NT2/D1 (cell line): ENCODE measurements at regions not wholly inside any gene's neighbourhood (a gene's known extent, or its start where the extent isn't known, plus 50 kb on each side); places are given as distances from the start of the nearest gene placed in this dataset.

ENCODE experiments used
- YY1 ChIP-seq: IDR thresholded peaks from 2 replicates; pipeline ENCODE4 v1.6.1; 2011; ENCODE audit not compliant: insufficient read length, insufficient read depth
- ZNF274 ChIP-seq: IDR thresholded peaks from 2 replicates; pipeline ENCODE4 v1.6.1; 2011; ENCODE audit warnings: mild to moderate bottlenecking, low read depth, low read length

GRCh38 chr3:25074149-25074548 lies 353.9 kb upstream of the RARB start:
- TF ChIP-seq YY1 (no peak), ZNF274 (no peak)
